Stimulated activated CD4-positive, alpha-beta T cell treated with anti-CD3 and anti-CD28 coated beads, TNF-alpha, amount 100 ng/mL, for 4 hours (primary cell): ENCODE measurements at regions not wholly inside any gene's neighbourhood (a gene's known extent, or its start where the extent isn't known, plus 50 kb on each side); places are given as distances from the start of the nearest gene placed in this dataset.
"Not testable (repeated sequence)": the region's sequence is repeated elsewhere in the genome, so short reads cannot be mapped to it uniquely, and the experiment has no call there.

Source experiments
- DNase-seq, 3 experiments: peaks; one replicate each; pipeline ENCODE4 v3.0.0-alpha.2; 2020; ENCODE audit warnings: low read depth in 3 of 3

DNA sequence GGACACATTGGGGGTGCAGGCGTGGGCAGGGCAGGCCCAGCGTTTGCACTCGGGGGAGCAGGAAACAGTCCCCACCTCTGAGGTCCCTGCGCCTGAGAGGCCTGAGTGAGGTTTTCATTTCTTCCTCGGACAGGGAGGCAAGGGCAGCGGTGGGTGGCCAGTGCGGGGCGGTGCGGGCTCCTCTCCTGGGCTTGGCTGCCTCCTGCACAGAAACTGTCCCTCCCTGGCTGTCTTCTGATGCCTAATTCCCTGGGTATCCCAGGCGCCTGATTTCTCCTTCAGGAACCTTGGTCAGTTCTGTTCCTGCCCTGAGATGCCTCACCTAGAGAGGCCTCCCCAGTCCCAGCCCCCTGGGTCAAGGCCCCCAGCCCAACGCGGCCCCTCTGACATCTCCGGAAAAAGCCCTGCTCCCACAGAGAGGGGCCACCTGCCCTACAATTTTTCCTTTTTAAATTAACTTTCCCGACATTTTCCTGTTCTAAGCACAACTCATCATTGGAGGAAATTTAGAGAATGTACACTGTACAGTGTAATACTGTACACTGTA, 260.3 kb downstream of the ADGRD1 start:
- DNase-seq: no peak

DNA sequence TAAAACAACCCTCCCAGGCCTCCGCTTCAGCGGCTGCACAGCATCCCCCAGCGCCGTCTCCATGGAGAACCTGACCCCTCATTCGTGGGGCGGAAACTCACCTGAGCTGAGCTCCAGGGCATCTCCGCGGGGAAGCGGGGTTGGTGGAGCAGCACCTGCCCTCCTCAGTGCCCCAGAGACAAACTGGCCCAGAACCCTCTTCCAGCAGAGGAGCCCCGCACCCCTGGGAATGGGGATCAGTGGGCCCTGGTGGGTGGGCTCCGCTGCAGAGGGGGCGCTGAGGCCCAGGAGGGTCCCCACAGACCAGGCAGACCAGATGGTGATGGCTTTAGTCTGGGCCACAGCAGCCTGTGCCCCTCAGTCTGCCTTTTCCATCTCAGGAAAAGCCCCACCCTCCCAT, 261.2 kb downstream of the ADGRD1 start:
- DNase-seq: not testable (repeated sequence)

DNA sequence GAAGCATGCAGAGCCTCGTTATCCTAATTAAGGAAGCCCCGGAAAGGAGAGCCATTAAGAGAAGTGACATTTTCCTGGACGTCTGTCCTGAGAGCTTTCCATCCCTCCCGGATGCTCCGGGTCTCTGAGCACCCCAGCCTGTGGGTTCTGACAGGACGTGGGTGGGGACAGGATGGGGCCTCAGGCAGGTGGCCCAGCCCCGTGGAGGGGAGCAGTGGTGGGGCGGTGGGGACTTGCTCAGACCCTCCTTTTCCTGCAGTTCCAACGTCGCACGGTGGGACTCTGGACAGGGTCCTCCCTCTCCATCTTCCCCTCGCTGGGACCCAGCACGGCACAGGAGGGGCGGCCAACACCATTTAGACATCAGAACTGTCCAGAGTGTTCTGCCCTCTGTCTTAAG, 262.9 kb downstream of the ADGRD1 start:
- not testable (repeated sequence) for DNase-seq

DNA sequence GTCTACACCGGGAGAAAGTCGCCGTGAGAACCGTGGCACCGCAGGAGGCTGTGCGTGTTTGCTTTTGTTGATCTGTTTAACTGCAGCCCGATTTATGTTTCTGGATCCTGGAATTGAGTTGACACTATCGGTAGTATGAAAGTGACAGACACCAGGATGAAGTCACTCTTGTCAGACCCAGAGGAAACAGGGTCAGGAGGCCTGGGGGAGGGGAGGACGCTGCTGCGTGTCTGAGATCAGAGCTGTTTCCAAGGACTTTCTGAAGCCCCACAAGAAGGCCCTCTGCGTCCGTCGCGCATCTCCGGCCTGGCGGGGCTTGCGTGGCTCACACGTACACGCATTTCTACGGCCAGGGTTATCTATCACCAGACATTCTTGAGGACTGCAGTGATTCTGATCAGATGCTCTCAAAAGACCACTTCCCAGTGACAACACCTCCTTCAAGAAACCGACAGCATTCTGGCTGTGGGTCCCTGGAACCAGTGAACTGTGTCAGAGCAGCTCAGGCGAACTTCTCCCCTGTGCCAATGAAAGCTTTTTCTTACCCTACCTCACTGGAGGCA, 263.4 kb downstream of the ADGRD1 start:
- DNase-seq: no peak

DNA sequence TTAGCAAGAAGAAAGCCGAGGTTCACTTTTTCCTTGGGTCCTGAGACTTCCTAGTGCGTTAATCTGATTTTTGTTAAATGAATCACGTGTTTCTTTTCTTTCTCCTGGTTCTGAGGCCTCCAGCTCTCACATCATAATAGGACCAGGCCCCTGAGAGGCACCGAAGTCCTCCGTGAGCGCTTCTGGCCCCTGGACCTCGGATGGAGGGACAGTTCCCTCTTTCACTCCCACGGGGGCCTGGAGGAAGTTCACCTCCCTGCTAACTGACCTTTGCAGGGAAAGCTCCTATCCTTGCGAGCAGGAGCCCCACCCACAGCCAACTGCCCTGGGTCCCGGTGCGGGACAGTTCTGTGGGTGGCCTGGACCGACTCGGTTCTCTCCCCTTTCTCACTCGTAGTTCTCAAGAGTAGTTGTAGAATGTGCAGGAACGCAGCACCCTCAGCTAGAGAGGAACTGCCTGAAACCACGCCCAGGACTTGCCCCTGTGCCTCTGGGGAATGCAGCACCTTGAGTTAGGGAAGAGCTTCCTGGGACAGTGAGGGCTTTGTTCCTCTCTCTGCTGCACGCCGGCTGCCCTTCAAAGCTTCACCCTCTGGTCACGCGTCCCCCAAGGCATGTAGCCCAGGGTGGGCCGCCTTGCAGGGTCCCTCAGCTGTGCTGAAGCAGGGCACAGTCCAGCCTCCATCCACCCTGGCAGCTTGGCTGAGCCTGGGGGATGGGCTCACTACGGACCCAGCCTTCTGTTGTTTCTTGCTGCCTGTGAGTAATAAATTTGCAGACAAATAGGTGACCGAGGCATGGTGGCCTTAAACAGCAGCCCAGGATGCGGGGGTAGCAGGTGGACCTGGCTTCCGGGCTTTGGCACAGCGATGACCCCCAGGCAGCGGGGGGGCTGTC, 264.6 kb downstream of the ADGRD1 start:
- no peak for DNase-seq

DNA sequence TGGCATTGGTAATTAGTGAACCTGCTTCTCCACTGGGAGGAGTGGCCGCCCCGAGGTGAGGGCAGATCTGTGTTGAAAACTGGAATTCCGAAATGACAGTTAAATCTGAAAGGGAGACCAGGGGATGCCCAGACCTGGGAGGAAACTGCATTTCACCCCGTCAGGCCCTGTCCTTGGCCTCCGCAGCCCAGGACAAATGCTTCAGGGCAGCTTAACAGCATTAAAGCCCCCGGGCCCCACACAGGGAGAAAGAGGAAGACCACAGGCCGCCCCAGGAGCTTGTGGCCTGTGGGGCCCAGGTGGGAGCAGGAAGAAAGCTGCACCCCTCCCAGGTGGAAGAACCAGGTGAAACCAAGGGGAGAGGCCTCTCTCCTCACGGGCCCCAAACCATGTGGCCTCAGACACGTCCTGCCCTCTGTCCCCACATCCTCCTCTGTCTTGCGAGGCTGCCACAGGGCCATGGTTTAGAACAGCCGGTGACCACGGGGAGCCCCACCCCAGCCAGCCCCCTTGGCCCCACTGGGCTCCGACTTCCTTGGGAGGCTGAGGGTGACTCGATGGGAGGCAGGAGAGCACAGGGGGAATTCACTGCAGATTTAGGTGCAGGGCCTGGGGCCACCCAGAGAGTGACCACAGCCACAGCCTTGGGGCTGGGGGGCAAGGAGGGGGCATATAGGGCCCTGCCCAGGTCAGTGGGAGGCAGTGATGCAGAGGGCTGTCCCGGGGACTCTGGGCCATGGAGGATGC, 265.4 kb downstream of the ADGRD1 start:
- no peak for DNase-seq

DNA sequence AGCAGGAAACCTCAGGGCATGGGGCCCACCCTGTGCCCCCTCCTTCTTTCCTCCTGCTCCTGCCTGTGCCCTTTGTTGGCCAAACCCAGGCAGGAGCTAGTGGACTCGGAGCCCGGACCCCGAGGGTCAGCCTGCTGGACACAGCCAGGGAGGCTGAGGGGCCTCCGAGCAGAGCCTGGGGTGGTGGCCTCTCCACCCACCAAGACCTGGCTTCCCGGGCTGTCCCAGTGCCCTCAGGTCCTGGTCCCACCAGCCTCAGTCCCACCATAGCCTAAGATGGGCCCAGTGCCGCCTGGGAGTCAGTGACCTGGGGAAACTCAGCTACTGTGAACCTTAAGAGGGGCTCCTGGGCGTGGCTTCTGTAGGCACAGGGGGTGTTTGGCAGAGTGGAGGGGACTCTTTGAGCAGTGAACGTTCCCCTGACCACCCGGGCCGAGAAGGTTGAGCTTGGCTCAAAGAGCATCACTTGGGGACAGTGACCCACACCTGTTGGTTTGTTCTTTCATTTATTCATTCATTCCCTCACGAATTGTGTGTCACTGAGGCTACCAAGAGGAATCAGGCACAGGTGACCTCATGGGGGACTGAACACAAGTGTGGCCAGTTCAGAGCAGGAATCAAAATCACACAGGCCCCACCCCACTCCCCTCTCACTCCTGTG, 266.1 kb downstream of the ADGRD1 start:
- DNase-seq: no peak

DNA sequence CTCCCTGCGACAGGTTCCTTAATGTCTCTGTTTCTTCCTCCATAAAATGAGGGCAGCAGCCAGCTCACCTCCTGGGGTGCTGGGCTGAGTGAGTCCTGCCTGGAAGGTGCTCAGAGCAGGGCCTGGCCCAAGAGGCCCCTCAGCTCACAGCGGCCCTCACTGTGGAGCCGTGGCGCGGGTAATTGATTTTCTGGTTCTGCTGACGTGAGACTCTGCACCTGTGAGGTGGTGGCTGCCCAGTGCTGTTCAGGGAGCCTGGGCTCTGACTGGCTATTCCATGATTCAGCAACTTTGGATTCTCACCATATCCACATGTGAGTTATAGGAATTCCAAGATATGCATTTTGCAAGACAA, 266.6 kb downstream of the ADGRD1 start:
- no peak for DNase-seq

DNA sequence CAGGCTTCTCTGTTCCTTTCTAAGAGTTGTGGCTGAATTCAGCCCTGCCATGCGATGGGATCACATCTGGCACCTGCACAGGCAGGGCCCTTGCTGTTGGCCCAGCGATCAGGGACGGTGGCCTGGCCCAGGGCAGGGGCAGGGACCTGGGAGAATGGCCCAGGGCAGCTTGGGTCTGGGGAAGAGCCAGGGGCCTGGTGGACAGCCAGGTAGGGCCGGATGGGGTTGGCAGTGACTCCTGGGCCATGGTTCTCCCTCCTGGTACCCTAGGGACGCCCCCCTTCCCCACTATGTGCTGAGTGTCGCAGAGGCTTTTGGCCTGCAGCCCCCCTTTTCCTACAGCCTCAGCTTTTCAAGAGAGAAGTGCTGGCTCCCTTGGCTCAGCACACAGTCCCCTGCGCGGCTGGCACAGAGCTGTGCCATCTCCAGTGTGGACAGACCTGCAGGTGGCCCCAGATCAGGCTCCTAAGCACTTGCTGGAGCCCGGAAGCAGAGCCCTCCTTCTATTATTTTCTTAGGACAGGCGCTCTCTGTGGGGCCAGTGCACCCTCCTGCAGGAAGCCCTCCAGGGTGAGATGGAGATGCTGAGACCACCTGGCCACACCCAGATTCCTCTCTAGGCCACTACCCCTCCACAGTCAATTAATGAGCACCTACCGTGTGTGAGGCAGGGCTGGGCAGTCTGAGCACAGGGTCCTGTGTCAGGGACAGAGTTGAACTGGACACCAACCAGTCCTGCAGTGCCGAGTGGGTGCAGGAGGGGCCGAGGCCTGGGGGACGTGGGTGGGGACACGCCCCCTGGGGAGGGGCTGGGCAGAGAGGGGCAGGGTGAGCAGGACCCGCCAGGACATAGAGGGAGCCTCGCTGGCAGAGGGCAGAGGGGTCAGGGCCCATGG, 267.6 kb downstream of the ADGRD1 start:
- no peak for DNase-seq

DNA sequence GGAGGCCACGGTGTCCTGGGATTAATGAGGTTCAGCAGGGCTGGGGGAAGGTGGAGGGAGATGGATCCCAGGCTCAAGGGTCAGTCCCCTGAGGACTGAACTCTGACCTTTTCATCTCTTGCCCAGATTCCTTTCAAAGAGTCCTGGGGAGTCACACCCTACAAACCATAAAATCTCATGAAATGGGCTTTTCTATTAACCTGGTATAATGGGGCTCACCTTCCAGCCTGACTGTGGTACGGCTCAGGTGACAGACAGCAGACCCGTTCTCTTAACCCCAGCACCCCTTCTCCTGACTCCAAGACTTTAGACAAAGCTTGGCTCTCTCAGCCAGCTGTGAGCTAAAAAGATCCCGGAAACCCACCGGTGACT, 268.2 kb downstream of the ADGRD1 start:
- DNase-seq: no peak

DNA sequence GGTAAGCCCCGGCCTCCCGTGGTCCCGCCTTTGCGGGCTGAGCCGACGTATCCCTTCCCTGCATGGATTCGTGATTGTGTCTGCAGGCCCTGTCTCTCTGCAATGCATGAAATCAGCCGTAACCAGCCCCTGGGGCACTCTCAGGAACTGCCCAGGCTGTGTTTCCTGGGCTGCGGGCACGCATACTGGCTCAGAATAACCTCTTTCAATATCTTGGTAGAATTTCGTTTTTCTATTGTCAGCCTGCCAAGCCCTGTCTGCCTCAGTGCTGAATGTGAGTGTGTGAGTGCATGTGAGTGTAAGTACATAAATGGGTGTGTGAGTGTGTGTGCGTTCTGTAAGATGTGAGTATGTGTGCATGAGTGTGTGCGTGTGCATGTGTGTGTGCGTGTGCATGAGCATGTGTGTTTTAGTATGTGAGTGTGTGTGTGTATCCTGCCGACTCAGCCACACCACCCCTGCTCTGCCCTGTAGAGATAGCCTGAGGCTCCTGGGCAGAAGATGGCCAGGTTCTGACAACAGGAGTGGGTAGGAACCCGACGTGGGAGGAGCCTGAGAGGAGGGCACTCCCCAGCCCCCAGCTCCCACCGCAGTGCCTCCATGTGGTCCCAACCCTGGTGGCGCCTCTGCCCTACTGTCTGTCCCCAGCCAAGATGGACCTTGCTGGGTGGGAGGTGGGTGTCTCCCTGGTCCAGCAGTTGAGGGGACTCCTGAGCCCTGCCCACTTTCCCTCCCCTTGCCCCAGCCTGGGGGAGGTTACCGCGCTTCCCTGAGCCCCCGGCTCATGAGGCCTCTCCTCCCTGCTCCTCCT, 268.8 kb downstream of the ADGRD1 start:
- no peak for DNase-seq

DNA sequence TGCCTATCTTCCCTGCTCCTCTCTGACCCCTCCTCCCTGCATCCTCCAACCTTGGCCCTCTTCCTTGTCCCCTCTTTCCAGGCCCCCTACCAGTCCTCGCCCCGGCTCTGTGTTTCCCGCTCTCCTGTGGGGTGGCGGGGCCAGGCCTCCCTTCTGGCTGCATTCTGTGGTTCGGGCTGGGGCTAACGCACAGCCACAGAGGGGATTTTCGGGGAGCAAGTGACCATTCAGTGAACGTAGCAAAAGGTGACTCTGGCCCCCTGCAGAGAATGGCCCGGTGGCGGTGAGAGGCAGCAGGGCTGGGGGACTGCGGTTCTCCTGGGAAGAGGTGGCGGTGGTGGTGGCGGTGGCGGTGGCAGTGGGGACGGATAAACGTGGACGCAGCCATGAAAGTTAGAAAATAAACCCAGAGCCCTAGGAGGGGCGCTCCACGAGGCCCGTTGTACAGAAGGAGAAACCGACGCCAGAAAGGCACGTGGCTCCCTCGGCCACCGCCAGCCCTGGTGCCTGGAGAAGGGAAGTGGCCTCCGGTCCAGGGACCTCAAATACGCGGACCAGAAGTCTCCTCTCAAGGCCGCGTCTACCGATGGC, 269.6 kb downstream of the ADGRD1 start:
- no peak for DNase-seq

DNA sequence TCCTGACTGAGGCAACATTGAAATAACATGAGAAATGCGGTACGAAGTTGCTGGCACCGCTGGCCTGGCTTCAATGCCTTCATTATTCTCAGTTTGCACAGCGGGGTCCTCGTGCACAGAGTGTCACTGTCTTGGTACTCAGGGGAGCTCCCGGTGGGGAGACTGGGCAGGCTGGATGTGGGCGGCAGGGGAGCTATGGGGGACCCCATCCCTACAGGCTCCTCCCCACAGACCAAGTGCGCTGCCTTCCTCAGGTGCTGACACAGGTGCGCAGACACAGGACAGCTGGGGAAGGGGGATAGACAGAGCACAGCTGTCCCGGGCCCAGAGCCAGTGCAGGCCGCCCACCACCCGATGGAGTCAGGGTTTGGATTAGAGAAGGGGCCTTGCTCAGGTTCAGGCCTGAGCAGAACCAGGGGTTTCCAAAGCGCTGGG, 270.1 kb downstream of the ADGRD1 start:
- no peak for DNase-seq

DNA sequence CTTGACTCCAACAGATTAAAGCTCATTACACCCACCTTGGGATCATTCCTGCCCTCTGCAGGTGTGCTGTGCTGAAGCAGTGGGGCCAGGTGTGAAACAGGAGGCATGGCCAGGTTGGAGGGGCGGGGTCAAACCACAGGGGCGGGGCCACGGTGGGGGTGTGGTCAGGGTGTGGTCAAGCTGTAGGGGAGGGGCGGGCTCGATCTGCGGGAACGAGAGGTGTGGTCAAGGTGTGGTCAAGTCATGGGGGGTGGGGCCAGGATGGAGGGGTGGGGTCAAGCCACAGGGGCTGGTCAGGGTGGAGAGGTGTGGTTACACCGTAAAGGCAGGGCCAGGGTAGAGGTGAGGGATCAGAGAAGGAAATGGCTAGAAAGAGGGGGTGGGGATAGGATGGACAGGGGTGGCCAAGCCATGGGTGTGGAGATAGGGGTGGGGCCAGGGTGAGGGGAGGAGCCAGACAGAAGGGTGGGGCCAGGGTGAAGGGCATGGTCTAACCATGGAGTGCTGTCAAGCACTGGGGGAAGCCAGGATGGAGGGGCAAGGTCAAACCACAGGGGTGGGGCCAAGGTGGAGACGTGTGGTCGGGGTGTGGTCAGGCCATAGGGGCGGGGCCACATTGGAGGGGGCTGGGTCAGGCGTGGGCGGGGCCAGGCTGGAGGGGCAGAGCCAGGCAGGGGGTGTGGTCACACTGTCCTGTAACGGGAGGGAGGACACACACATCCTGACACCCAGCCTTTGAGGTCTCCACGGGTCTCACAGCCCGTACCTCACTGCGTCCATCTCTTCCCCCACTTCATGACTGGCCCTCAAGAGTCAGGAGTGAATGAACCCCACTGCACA, 270.7 kb downstream of the ADGRD1 start:
- DNase-seq: not testable (repeated sequence)

DNA sequence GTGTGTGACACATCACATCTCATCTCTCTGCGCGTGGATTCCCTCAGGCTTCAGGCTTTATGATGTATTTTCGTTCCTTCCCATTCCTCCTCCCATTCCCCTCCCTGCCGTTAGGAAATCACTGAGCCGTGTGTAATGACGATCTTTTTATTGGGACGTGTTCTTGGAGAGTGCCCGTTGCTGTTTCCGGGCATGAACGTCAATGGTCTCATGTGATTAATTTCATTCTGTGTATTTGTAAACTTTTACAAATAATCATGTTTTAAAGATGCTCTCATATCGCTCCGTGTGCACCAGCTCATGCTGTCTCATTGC, 271.3 kb downstream of the ADGRD1 start:
- not testable (repeated sequence) for DNase-seq

DNA sequence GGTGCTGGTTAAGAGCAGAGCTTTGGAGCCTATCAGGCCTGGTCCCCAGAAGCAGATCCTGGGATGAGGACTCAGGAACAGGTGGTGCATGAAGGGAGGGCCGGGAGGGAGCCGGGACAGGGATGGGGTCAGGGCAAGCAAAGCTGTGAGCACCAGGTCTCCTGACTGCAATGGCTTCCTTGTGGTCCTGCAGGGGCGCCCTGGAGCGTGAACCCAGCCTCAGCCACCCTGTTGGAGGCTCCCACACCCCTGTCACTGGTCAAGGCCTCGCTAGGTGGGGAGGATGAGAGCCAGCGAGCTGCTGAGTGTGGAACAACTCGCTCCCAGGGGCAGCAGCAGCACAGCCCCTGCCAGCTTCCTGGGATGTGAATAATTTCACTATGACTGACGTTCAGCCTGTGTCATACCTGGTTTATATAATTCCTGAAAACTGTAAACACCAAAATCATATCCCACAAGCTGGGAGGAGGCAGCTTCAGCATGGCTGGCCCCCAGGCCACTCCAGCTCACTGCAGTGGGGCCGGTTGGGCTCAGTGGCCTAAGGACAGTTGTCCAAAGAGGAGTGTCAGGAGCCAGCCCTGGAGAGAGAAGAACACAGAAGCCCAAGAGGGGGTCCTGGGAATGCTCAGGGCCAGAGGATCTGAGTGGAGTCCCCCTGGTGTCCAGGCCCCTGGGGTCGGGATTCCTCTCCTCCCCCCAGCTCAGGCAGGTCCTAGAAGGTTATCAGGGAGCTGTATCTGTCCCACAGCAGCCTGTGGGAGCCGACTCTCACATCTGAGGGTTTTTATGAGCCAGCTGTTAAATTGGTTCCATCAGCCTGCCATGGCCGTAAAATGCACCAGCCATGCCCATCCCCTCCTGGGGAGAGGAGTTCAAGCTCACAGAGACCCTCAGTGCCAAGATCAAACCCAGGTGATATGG, 272.9 kb downstream of the ADGRD1 start:
- no peak for DNase-seq

DNA sequence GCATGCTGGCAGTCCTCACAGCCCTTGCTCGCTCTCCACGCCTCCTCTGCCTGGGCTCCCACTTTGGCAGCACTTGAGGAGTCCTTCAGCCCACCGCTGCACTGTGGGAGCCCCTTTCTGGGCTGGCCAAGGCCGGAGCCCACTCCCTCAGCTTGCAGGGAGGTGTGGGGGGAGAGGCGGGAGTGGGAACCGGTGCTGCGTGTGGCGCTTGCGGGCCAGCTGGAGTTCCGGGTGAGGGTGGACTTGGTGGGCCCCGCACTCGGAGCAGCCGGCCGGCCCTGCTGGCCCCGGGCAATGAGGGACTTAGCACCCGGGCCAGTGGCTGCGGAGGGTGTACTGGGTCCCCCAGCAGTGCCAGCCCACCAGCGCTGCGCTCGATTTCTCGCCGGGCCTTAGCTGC, 273.9 kb downstream of the ADGRD1 start:
- not testable (repeated sequence) for DNase-seq

DNA sequence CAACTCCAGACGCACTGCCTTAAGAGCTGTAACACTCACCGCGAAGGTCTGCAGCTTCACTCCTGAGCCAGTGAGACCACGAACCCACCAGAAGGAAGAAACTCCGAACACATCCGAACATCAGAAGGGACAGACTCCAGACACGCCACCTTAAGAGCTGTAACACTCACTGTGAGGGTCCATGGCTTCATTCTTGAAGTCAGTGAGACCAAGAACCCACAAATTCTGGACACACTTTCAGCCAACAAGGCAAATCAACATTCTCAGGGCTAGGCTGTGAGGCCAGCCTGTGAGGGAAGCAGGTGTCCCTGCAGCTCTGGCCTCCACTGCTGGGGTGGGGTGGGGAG, 275.3 kb downstream of the ADGRD1 start:
- DNase-seq: not testable (repeated sequence)
